Cardiac muscle cell (in vitro differentiated cells and primary cell): ENCODE measurements at regions not wholly inside any gene's neighbourhood (a gene's known extent, or its start where the extent isn't known, plus 50 kb on each side); places are given as distances from the start of the nearest gene placed in this dataset.

Source experiments
- DNase-seq, 2 donors: peaks; one replicate each; pipeline versions ENCODE4 v3.0.0 to v3.0.0-alpha.2; 2010 to 2017; ENCODE audit warnings: low read depth in 1 of 2, low spot score in 1 of 2
- H3K27ac ChIP-seq: fragments of 200-600 bp; sonication (generic); 2 replicates; pipeline ENCODE4 v1.5.1; 2016
- H3K27me3 ChIP-seq: fragments of 200-600 bp; sonication (generic); 2 replicates; pipeline ENCODE4 v1.6.0; 2016; ENCODE audit warnings: control low read depth
- H3K36me3 ChIP-seq: fragments of 200-600 bp; sonication (generic); 2 replicates; pipeline ENCODE4 v1.5.1; 2016; ENCODE audit warnings: control low read depth
- H3K4me1 ChIP-seq: fragments of 200-600 bp; sonication (generic); 2 replicates; pipeline ENCODE4 v1.8.1; 2017; ENCODE audit warnings: low read depth, mild to moderate bottlenecking, mixed run types
- H3K4me3 ChIP-seq: fragments of 200-600 bp; sonication (generic); 2 replicates; pipeline ENCODE4 v1.5.1; 2016; ENCODE audit warnings: mild to moderate bottlenecking
- H3K9me3 ChIP-seq: fragments of 200-600 bp; sonication (generic); 2 replicates; pipeline ENCODE4 v1.5.1; 2017; ENCODE audit warnings: low read depth, mild to moderate bottlenecking, control low read depth
- TF ChIP-seq, protein P1 (sequence below): IDR thresholded peaks from 2 replicates; pipeline ENCODE4 v1.5.1; 2012; ENCODE audit warnings: low read depth, mild to moderate bottlenecking, low read length

DNA sequence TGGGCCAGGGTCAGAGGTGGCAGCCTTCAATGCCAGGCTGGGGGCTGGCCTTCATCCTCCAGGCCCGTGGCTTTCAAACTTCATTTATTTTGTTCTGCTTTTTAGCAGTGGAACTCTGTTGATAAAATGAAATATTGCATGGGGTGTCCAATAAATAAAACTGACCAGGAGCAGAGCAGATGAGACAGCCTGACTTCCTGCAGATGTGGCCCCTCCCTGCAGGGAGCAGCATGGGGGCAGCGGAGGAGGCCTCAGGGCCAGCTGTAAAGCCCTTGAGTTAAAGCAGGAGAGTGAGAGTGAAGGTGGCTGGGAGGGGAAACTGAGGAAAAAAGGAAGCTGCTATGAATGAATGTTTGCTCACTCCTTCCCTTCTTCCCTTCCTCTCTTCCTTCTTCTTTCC lies 120.3 kb downstream of the RPAP3 start:
- TF ChIP-seq, protein P1, sequence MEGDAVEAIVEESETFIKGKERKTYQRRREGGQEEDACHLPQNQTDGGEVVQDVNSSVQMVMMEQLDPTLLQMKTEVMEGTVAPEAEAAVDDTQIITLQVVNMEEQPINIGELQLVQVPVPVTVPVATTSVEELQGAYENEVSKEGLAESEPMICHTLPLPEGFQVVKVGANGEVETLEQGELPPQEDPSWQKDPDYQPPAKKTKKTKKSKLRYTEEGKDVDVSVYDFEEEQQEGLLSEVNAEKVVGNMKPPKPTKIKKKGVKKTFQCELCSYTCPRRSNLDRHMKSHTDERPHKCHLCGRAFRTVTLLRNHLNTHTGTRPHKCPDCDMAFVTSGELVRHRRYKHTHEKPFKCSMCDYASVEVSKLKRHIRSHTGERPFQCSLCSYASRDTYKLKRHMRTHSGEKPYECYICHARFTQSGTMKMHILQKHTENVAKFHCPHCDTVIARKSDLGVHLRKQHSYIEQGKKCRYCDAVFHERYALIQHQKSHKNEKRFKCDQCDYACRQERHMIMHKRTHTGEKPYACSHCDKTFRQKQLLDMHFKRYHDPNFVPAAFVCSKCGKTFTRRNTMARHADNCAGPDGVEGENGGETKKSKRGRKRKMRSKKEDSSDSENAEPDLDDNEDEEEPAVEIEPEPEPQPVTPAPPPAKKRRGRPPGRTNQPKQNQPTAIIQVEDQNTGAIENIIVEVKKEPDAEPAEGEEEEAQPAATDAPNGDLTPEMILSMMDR: no peak
- H3K27me3 ChIP-seq: no peaks in the 10 kb centered on the region
- no peak overlapping the region for H3K27ac ChIP-seq
- no peak overlapping the region for H3K4me3 ChIP-seq
- H3K9me3 ChIP-seq: no peaks in the 10 kb centered on the region
- H3K36me3 ChIP-seq: no peaks in the 10 kb centered on the region
- no peak for DNase-seq
- H3K4me1 ChIP-seq: no peaks in the 10 kb centered on the region

DNA sequence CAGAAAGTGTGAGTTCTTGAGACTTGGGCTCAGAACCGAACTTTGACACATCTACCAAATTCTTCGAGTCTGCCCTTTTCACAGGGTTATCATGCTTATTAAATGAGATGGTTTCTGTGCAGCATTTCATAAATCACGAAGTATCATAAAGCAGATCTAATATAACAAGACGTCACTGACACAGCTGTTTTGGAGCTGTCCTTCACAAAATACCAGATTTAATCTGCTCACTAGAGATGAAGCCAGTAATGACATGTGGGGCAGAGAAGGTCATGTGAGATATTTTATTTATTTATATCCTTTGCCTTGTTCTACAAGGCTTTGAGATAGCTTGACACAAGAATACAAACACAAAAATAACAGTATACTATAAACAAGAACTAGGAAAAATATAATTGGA lies 127.0 kb downstream of the RPAP3 start:
- H3K36me3 ChIP-seq: no peaks in the 10 kb centered on the region
- H3K27ac ChIP-seq: no peak overlapping the region
- H3K4me3 ChIP-seq: no peak overlapping the region
- no peaks in the 10 kb centered on the region for H3K4me1 ChIP-seq
- TF ChIP-seq, protein P1: no peak
- no peaks in the 10 kb centered on the region for H3K9me3 ChIP-seq
- no peak for DNase-seq
- no peaks in the 10 kb centered on the region for H3K27me3 ChIP-seq

DNA sequence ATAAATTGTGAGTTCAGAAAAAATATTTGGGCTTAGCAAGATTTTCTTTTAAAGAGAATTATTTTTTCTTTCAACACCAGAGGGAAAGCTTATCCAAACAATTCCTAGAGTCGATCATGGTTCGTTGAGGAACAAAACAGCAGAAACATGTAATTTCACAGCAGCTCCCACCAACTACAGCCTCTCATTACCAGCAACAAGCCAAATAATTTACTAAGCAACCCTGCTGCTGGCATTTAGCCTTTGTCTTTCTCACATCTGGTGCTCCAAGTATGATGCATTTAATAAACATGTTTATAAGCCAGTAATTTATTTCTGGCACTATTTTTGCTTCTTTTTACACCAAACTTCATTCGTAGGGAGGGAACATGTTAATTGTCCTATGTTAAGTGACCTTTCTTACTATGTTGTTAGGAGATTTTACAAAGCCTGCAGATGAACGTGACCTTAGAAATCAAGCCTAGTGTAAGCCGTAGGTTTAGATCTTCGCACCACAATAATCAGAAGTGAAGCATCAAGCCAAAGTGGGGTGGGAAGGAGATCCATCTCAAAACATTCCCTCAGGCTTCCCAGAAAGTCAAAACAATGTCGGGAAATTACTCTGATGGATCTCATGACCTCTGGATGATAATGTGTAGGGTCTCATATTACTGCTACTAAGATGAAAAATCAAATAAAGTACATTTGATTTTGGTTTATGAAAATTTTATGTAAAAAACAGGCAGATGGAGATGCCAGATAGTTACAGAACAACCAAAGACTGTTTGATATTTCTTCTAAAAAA lies 128.4 kb downstream of the RPAP3 start:
- Histone ChIP-seq H3K36me3 (no peaks in the 10 kb centered on the region), H3K27ac (no peak overlapping the region), H3K27me3 (no peaks in the 10 kb centered on the region), H3K9me3 (no peaks in the 10 kb centered on the region), H3K4me3 (no peak overlapping the region), H3K4me1 (no peaks in the 10 kb centered on the region)
- DNase-seq: no peak
- TF ChIP-seq, protein P1: no peak

DNA sequence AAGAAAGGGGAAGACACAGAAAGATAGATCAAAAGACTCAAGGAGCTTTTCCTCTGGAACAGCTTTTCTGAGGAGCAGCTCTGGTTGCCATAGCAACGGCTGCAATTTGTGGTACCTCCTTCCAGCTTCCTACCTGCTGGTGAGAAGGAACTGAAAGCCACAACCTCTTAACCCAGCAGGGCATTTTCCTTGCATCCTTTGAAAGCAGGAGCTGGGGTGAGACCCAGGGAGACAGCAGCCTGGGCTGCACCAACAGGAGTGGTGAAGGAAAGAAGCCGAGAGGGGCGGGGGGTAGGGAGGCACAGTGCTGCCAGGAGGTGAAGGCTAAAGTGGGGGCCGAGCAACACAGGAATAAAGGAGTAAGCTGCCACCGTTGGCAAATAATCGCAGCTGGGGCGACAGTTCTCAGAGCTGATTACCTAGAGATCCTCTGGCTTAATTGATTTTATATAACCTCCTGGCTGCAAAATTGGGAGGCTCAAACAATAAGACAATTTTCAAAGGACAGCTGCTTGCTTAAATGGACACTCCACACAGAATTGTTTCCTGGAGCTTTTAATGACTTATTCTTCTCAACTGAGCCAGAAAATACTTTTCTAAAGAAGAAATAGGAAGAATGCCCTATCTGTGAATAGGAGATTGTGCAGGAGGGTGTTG lies 129.4 kb downstream of the RPAP3 start:
- Histone ChIP-seq H3K9me3 (no peaks in the 10 kb centered on the region), H3K4me1 (no peaks in the 10 kb centered on the region), H3K27me3 (no peaks in the 10 kb centered on the region), H3K36me3 (no peaks in the 10 kb centered on the region), H3K27ac (no peak overlapping the region), H3K4me3 (no peak overlapping the region)
- TF ChIP-seq, protein P1: no peak
- peak in 1 of 2 donors; percentile 13 for DNase-seq

DNA sequence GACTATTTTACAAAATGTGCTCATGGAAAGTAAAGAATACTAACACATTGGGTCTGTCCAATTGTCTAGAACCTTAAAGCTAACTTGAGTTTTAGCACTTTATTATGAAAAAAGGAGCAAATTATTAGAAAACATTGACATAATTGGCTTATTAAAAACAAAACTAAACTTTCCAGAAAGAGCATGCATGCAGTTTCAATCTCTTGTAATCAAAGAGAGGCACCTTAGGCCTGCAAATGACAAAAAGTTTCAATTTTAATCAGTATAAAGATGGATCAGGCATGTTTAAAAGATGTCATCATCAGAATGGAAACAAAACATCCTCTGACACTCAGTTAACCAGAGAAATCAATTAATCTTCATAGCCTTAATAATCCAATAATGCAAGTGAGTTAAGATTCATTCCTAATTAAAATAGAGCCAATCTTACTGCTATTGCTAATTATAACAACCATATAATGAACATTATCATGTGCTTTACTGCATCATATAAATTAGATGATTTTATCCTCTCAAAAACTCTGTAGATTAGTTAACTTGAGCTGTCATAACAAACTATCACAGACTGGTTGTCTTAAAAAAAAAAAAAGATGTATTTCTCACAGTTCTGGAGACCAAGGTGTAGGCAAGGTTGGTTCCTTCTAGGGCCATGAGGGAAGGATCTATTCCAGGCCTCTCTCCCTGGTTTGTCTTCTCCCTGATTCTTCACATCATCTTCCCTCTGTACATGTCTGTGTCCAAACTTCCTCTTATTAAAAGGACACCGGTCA lies 131.4 kb downstream of the RPAP3 start:
- Histone ChIP-seq H3K4me3 (no peak overlapping the region), H3K9me3 (no peaks in the 10 kb centered on the region), H3K27ac (no peak overlapping the region), H3K4me1 (no peaks in the 10 kb centered on the region), H3K36me3 (no peaks in the 10 kb centered on the region), H3K27me3 (no peaks in the 10 kb centered on the region)
- DNase-seq: no peak
- TF ChIP-seq, protein P1: no peak
